CD4-positive, alpha-beta T cell (primary cell): ENCODE measurements at regions not wholly inside any gene's neighbourhood (a gene's known extent, or its start where the extent isn't known, plus 50 kb on each side); places are given as distances from the start of the nearest gene placed in this dataset.

ENCODE experiments used
- ATAC-seq: fragments of 200-7000 bp; cut with Tn5 transposase; one replicate; pipeline ENCODE4 v1.10.0; 2022; ENCODE audit warnings: mild to moderate bottlenecking; ENCODE audit not compliant: poor library complexity
- CTCF ChIA-PET: fragments of 350-600 bp; sonication (Branson Sonifier 250); formaldehyde crosslinking; loops from one replicate; lab custom pipeline; 2021; ENCODE audit warnings: antibody characterized with exemption, inconsistent platforms; lab: Charles Lee
- POLR2A ChIA-PET: fragments of 350-600 bp; sonication (Branson Sonifier 250); formaldehyde crosslinking; loops from one replicate; lab custom pipeline; 2021; ENCODE audit warnings: antibody characterized with exemption, inconsistent platforms; lab: Charles Lee
- DNase-seq, 14 experiments: peaks; one replicate each; pipeline ENCODE4 v3.0.0-alpha.2; 2013 to 2020; ENCODE audit warnings: mixed read lengths in 2 of 14
- H3K27ac ChIP-seq, 2 donors: one replicate each; pipeline versions ENCODE4 v1.5.1 to v1.7.0; 2013; ENCODE audit warnings: low read length in 2 of 2, low read depth in 1 of 2, mild to moderate bottlenecking in 1 of 2
- H3K27me3 ChIP-seq, 2 experiments: 1 replicate in 1 of 2; 2 replicates in 1 of 2; pipeline versions ENCODE4 v1.6.1 to v1.7.0; 2013; ENCODE audit warnings: low read length in 2 of 2, control low read depth in 1 of 2, mild to moderate bottlenecking in 1 of 2, moderate library complexity in 1 of 2; ENCODE audit not compliant: insufficient read depth in 2 of 2, control insufficient read depth in 1 of 2
- H3K36me3 ChIP-seq: one replicate; pipeline ENCODE4 v1.6.1; 2013; ENCODE audit warnings: low read length, control low read depth; ENCODE audit not compliant: insufficient read depth
- H3K4me1 ChIP-seq: one replicate; pipeline ENCODE4 v1.6.1; 2013; ENCODE audit warnings: low read length, control low read depth; ENCODE audit not compliant: insufficient read depth
- H3K4me3 ChIP-seq: one replicate; pipeline ENCODE4 v1.5.1; 2013; ENCODE audit warnings: mild to moderate bottlenecking, low read length, moderate library complexity
- H3K9me3 ChIP-seq, 2 experiments: 1 replicate in 1 of 2; 2 replicates in 1 of 2; pipeline versions ENCODE4 v1.6.1 to v1.7.0; 2013; ENCODE audit warnings: low read length in 2 of 2, mild to moderate bottlenecking in 2 of 2, control low read depth in 1 of 2, moderate library complexity in 1 of 2; ENCODE audit not compliant: control insufficient read depth in 1 of 2, insufficient read depth in 1 of 2
- H3K27ac Mint-ChIP-seq: one replicate; pipeline ENCODE4 v1.8.0; 2020; ENCODE audit warnings: mixed read lengths
- H3K27me3 Mint-ChIP-seq: one replicate; pipeline ENCODE4 v1.8.0; 2021; ENCODE audit warnings: mixed read lengths
- H3K36me3 Mint-ChIP-seq: one replicate; pipeline ENCODE4 v1.8.0; 2021; ENCODE audit warnings: low read depth, mixed read lengths
- H3K4me1 Mint-ChIP-seq: one replicate; pipeline ENCODE4 v1.8.0; 2021; ENCODE audit warnings: low read depth, mixed read lengths
- H3K4me3 Mint-ChIP-seq: one replicate; pipeline ENCODE4 v1.8.0; 2020; ENCODE audit warnings: mild to moderate bottlenecking, mixed read lengths
- H3K9me3 Mint-ChIP-seq: one replicate; pipeline ENCODE4 v1.8.0; 2020; ENCODE audit warnings: mixed read lengths
- intact Hi-C, 2 experiments: fragments of 100-400 bp; cut with DNase I in 1 of 2; cut with micrococcal nuclease in 1 of 2; formaldehyde crosslinking; loops; one replicate each; pipeline versions ENCODE4 v1.15.1 to v1.9.0; 2023 to 2025; cut with DNase I, micrococcal nuclease
- TF ChIP-seq, protein P1 (sequence below): fragments of 200-600 bp; IDR thresholded peaks from one replicate; pipeline ENCODE4 v1.8.0; 2022; ENCODE audit warnings: antibody characterized with exemption, mild to moderate bottlenecking

DNA sequence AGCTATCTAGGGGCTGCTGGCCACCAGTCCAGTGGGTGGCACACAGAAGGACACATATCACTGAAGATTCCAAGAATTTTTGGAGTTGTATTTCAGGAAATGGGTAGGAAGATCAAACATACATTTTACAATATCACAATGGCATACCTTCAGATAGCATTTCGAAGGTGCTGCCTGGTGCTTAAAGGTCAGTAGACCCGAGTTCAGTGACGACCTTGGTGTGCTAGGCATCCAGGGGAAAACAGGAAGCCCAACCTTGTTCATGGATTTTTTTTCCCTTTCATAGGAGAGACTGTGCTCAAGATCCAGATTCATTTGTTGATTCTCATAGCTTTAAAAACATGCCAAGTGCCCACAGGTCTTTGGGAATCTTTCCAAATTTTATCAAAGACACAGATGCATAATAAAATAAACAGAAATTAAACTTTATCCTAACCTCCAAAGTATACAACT is 51.0 kb upstream of the RCBTB2 start:
- Histone ChIP-seq H3K4me3 (no peak overlapping the region), H3K27ac (no peak overlapping the region), H3K9me3 (no peaks in the 10 kb centered on the region), H3K36me3 (no peaks in the 10 kb centered on the region), H3K4me1 (peaks cover 22% of the 10 kb centered on the region), H3K27me3 (peaks cover 0 to 8% of the 10 kb centered on the region in 2 experiments)
- intact Hi-C loops = loop anchor here in 1 of 2 experiments (5.0 to 10.0 kb wide), 2 partner anchors 92 to 349 kb away; partner anchors contain the start of gene ITM2B
- Mint-ChIP-seq H3K27ac (no peak overlapping the region), H3K27me3 (peaks cover 6% of the 10 kb centered on the region), H3K36me3 (no peaks in the 10 kb centered on the region), H3K4me1 (peaks cover 22% of the 10 kb centered on the region), H3K9me3 (no peaks in the 10 kb centered on the region), H3K4me3 (no peak overlapping the region)
- ChIA-PET POLR2A (interaction anchor here (0.9 to 2.0 kb wide), 2 partner anchors 22 to 51 kb away, joined by 3 to 5 read pairs; partner anchors contain the start of gene RCBTB2), CTCF (interaction anchor here (1.4 kb wide), 1 partner anchor 11 kb away, joined by 3 read pairs; no protein-coding TSS in a partner anchor)
- ATAC-seq = no peak
- no peak for DNase-seq
- TF ChIP-seq, protein P1, sequence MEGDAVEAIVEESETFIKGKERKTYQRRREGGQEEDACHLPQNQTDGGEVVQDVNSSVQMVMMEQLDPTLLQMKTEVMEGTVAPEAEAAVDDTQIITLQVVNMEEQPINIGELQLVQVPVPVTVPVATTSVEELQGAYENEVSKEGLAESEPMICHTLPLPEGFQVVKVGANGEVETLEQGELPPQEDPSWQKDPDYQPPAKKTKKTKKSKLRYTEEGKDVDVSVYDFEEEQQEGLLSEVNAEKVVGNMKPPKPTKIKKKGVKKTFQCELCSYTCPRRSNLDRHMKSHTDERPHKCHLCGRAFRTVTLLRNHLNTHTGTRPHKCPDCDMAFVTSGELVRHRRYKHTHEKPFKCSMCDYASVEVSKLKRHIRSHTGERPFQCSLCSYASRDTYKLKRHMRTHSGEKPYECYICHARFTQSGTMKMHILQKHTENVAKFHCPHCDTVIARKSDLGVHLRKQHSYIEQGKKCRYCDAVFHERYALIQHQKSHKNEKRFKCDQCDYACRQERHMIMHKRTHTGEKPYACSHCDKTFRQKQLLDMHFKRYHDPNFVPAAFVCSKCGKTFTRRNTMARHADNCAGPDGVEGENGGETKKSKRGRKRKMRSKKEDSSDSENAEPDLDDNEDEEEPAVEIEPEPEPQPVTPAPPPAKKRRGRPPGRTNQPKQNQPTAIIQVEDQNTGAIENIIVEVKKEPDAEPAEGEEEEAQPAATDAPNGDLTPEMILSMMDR = no peak

DNA sequence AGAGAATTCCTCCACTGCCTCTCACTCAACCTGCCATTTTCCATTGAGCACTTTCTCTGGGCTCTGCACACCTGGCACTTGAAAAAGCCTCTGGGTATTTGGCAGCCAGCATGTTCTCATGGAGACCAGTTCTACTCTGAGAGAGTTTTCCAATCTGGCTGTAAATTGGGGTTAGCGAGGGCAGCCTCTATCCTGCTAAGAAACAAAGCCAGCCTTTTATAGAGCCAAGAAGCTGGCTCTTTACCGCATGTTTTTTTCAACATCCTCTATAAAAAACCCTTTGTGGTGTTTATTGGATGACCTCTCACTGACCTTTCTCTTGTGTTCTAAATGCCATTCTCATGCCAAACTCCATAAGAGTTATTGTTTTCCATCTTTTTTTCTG is 52.6 kb upstream of the RCBTB2 start:
- H3K4me3 ChIP-seq = no peak overlapping the region
- peaks cover 17% of the 10 kb centered on the region for H3K4me1 ChIP-seq
- Mint-ChIP-seq H3K9me3 (no peaks in the 10 kb centered on the region), H3K4me1 (peaks cover 18% of the 10 kb centered on the region), H3K4me3 (no peak overlapping the region), H3K27me3 (peaks cover 3% of the 10 kb centered on the region), H3K36me3 (no peaks in the 10 kb centered on the region), H3K27ac (no peak overlapping the region)
- ATAC-seq = no peak
- no peaks in the 10 kb centered on the region for H3K36me3 ChIP-seq
- DNase-seq = peak in 1 of 14 experiments; percentile 26
- no peaks in the 10 kb centered on the region for H3K9me3 ChIP-seq
- peaks cover 0 to 8% of the 10 kb centered on the region in 2 experiments for H3K27me3 ChIP-seq
- CTCF ChIA-PET = interaction anchor here (1.6 kb wide), 1 partner anchor 251 kb away, joined by 3 read pairs; no protein-coding TSS in a partner anchor
- intact Hi-C loops = loop anchor here in 1 of 2 experiments (10.0 kb wide), 1 partner anchor 351 kb away; the partner anchor contains the start of gene ITM2B
- no peak overlapping the region for H3K27ac ChIP-seq
- TF ChIP-seq, protein P1 = no peak
- POLR2A ChIA-PET = no interaction called here

DNA sequence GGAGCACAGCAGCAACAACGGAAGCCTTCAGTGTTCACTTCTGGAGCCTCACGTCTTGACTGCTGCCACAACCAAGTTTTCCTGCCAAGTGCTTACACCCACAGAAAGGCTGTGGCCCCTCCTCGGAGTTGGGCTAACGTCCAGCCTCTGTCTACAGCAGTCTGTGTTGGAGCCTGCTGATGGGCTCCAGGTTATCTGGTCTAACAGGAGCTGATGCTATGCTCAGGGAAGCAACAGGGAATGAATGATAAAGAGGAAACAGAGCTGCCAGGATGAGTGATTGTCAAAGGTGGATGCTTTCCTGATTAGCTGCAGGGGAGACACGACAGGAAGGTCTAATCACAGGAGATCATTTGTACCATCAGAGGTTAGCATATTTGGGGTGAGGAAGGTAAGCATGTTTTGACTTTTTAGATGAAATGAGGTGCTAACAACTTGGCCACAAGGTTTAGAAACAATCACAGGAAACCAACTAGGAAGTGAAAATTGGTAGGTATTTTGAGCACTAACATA is 53.8 kb upstream of the RCBTB2 start:
- Histone ChIP-seq H3K27ac (no peak overlapping the region), H3K4me1 (peaks cover 17% of the 10 kb centered on the region), H3K4me3 (no peak overlapping the region), H3K36me3 (no peaks in the 10 kb centered on the region), H3K9me3 (no peaks in the 10 kb centered on the region), H3K27me3 (peaks cover 0 to 8% of the 10 kb centered on the region in 2 experiments)
- ATAC-seq (no peak), DNase-seq (peak in 1 of 14 experiments; percentile 49)
- peaks cover 13% of the 10 kb centered on the region for H3K4me1 Mint-ChIP-seq
- H3K9me3 Mint-ChIP-seq = no peaks in the 10 kb centered on the region
- TF ChIP-seq, protein P1 = no peak
- no peak overlapping the region for H3K27ac Mint-ChIP-seq
- ChIA-PET CTCF (interaction anchor here (1.6 kb wide), 1 partner anchor 252 kb away, joined by 3 read pairs; no protein-coding TSS in a partner anchor), POLR2A (no interaction called here)
- no peaks in the 10 kb centered on the region for H3K36me3 Mint-ChIP-seq
- no peak overlapping the region for H3K4me3 Mint-ChIP-seq
- intact Hi-C loops = loop anchor here in 1 of 2 experiments (10.0 kb wide), 1 partner anchor 352 kb away; the partner anchor contains the start of gene ITM2B
- no peaks in the 10 kb centered on the region for H3K27me3 Mint-ChIP-seq
